IMR-90 (cell line): ENCODE measurements at regions not wholly inside any gene's neighbourhood (a gene's known extent, or its start where the extent isn't known, plus 50 kb on each side); places are given as distances from the start of the nearest gene placed in this dataset.

Experiments
- ATAC-seq: fragments of 200-7000 bp; cut with Tn5 transposase; 2 replicates; pipeline ENCODE4 v1.9.1; 2020; ENCODE audit warnings: low read depth, mild to moderate bottlenecking, moderate library complexity
- BruUV-seq: library from RNA; stranded (reverse); fragments of 400-500 nt; replicated peaks from 2 replicates; lab custom pipeline; 2021; lab: Mats Ljungman, UMichigan
- CTCF ChIA-PET: fragments of 300-600 bp; formaldehyde crosslinking; extraction: SDS; loops from one replicate; lab custom pipeline; 2021; ENCODE audit warnings: antibody characterized with exemption; lab: Yijun Ruan, JAX
- POLR2A ChIA-PET: fragments of 300-600 bp; sonication (Branson Sonifier 250); formaldehyde crosslinking; loops from one replicate; lab custom pipeline; 2022; ENCODE audit warnings: antibody characterized with exemption; ENCODE audit not compliant: unreplicated experiment; lab: Charles Lee
- DNase-seq: peaks from one replicate; pipeline ENCODE4 v3.0.0; 2013
- H2AFZ ChIP-seq: replicated peaks from 2 replicates; pipeline ENCODE3; 2013; ENCODE audit warnings: low read length, mild to moderate bottlenecking; ENCODE audit not compliant: poor library complexity
- H2AK5ac ChIP-seq: 2 replicates; pipeline ENCODE4 v1.6.1; 2013; ENCODE audit warnings: low read depth, low read length, inconsistent platforms
- H2AK9ac ChIP-seq: replicated peaks from 2 replicates; pipeline ENCODE3; 2013; ENCODE audit warnings: mild to moderate bottlenecking, low read depth, low read length, moderate library complexity; ENCODE audit not compliant: poor library complexity
- H2BK120ac ChIP-seq: 2 replicates; pipeline ENCODE4 v1.6.1; 2013; ENCODE audit warnings: low read depth, low read length, inconsistent platforms
- H2BK15ac ChIP-seq: 3 replicates; pipeline ENCODE4 v1.6.1; 2013; ENCODE audit warnings: low read depth, low read length, inconsistent platforms
- H2BK20ac ChIP-seq: 2 replicates; pipeline ENCODE4 v1.6.1; 2013; ENCODE audit warnings: low read depth, mild to moderate bottlenecking, inconsistent platforms, low read length, moderate library complexity
- H2BK5ac ChIP-seq: 2 replicates; pipeline ENCODE4 v1.6.1; 2013; ENCODE audit warnings: mild to moderate bottlenecking, low read depth, low read length, inconsistent platforms; ENCODE audit not compliant: poor library complexity, severe bottlenecking
- H3K14ac ChIP-seq: replicated peaks from 2 replicates; pipeline ENCODE4 v1.6.1; 2013; ENCODE audit warnings: low read depth, low read length, inconsistent platforms
- H3K18ac ChIP-seq: 2 replicates; pipeline ENCODE4 v1.6.1; 2013; ENCODE audit warnings: low read depth, low read length, control low read depth
- H3K23ac ChIP-seq: 2 replicates; pipeline ENCODE4 v1.6.1; 2013; ENCODE audit warnings: low read depth, low read length, inconsistent platforms
- H3K27ac ChIP-seq: 2 replicates; pipeline ENCODE4 v1.5.1; 2013; ENCODE audit warnings: mild to moderate bottlenecking, control low read depth, low read length; ENCODE audit not compliant: insufficient read depth
- H3K27me3 ChIP-seq: 2 replicates; pipeline ENCODE4 v1.6.1; 2013; ENCODE audit warnings: low read length; ENCODE audit not compliant: control insufficient read depth, insufficient read depth
- H3K36me3 ChIP-seq: 2 replicates; pipeline ENCODE4 v1.6.1; 2013; ENCODE audit warnings: low read length, mixed read lengths; ENCODE audit not compliant: control insufficient read depth, insufficient read depth
- H3K4ac ChIP-seq: 2 replicates; pipeline ENCODE4 v1.6.1; 2013; ENCODE audit warnings: low read depth, low read length, inconsistent platforms
- H3K4me1 ChIP-seq: 2 replicates; pipeline ENCODE4 v1.6.1; 2013; ENCODE audit warnings: low read length, mixed read lengths; ENCODE audit not compliant: control insufficient read depth, insufficient read depth
- H3K4me2 ChIP-seq: 2 replicates; pipeline ENCODE4 v1.6.1; 2013; ENCODE audit warnings: low read depth, mild to moderate bottlenecking, control low read depth, low read length, moderate library complexity
- H3K4me3 ChIP-seq: 2 replicates; pipeline ENCODE4 v1.5.1; 2013; ENCODE audit warnings: low read depth, mild to moderate bottlenecking, control low read depth, low read length, moderate library complexity; ENCODE audit not compliant: insufficient read depth
- H3K56ac ChIP-seq: 2 replicates; pipeline ENCODE4 v1.6.1; 2013; ENCODE audit warnings: low read length, inconsistent platforms; ENCODE audit not compliant: insufficient read depth; ENCODE audit errors: extremely low read depth
- H3K79me1 ChIP-seq, 2 experiments: 2 replicates each; pipeline ENCODE4 v1.6.1; 2013; ENCODE audit warnings: low read length in 2 of 2, inconsistent platforms in 1 of 2, low read depth in 1 of 2
- H3K9ac ChIP-seq: 2 replicates; pipeline ENCODE4 v1.6.1; 2013; ENCODE audit warnings: low read depth, low read length, control low read depth
- H3K9me1 ChIP-seq: 2 replicates; pipeline ENCODE4 v1.6.1; 2013; ENCODE audit warnings: low read length, inconsistent platforms; ENCODE audit not compliant: insufficient read depth
- H3K9me3 ChIP-seq: 2 replicates; pipeline ENCODE4 v1.6.1; 2013; ENCODE audit warnings: low read length; ENCODE audit not compliant: control insufficient read depth, insufficient read depth
- H4K20me1 ChIP-seq: 2 replicates; pipeline ENCODE4 v1.6.1; 2013; ENCODE audit warnings: low read length, inconsistent platforms; ENCODE audit not compliant: insufficient read depth
- H4K5ac ChIP-seq: 2 replicates; pipeline ENCODE4 v1.6.1; 2013; ENCODE audit warnings: mild to moderate bottlenecking, low read depth, low read length, control low read depth
- H4K8ac ChIP-seq, 2 experiments: 2 replicates each; pipeline ENCODE4 v1.6.1; 2013; ENCODE audit warnings: low read depth in 2 of 2, low read length in 2 of 2, control low read depth in 1 of 2, inconsistent platforms in 1 of 2
- H4K91ac ChIP-seq: 2 replicates; pipeline ENCODE4 v1.6.1; 2013; ENCODE audit warnings: low read depth, low read length, inconsistent platforms; ENCODE audit not compliant: insufficient read depth
- CHD1 ChIP-seq: IDR thresholded peaks from 2 replicates; pipeline ENCODE4 v1.6.1; 2012; ENCODE audit warnings: low read depth, low read length, improper control_type of control experiment
- CTCF ChIP-seq: conservative IDR thresholded peaks from 2 replicates; pipeline ENCODE4 v1.5.1; 2012; ENCODE audit warnings: mild to moderate bottlenecking, low read depth, low read length, improper control_type of control experiment
- FOS ChIP-seq: fragments of 150-350 bp; IDR thresholded peaks from 2 replicates; pipeline ENCODE4 v1.6.1; 2016; ENCODE audit warnings: low read depth, low read length
- MAFK ChIP-seq: IDR thresholded peaks from 2 replicates; pipeline ENCODE4 v1.6.1; 2012; ENCODE audit warnings: low read depth, low read length, improper control_type of control experiment
- MAZ ChIP-seq: IDR thresholded peaks from 2 replicates; pipeline ENCODE4 v1.6.1; 2012; ENCODE audit warnings: low read depth, mild to moderate bottlenecking, low read length, improper control_type of control experiment, moderate library complexity, borderline replicate concordance
- MXI1 ChIP-seq: IDR thresholded peaks from 2 replicates; pipeline ENCODE4 v1.6.1; 2012; ENCODE audit warnings: low read depth, mild to moderate bottlenecking, low read length, moderate library complexity, borderline replicate concordance
- POLR2A ChIP-seq: IDR thresholded peaks from 2 replicates; pipeline ENCODE4 v1.6.1; 2012; ENCODE audit warnings: mild to moderate bottlenecking, low read depth, low read length
- RAD21 ChIP-seq: IDR thresholded peaks from 2 replicates; pipeline ENCODE4 v1.6.1; 2012; ENCODE audit warnings: low read length, improper control_type of control experiment
- RCOR1 ChIP-seq: IDR thresholded peaks from 2 replicates; pipeline ENCODE4 v1.6.1; 2012; ENCODE audit warnings: mild to moderate bottlenecking, low read length, improper control_type of control experiment; ENCODE audit not compliant: insufficient replicate concordance
- WGBS, 2 experiments: methylation state at CpG; one replicate each; pipeline versions ENCODE4 v1.1.5 to v1.1.7; 2013; ENCODE audit warnings: missing lambda C conversion rate in 2 of 2; ENCODE audit not compliant: insufficient read length in 1 of 2; ENCODE audit errors: extremely low coverage in 2 of 2; 5-methylcytosine and 5-hydroxymethylcytosine counted together
- dilution Hi-C: fragments of 300-500 bp; cut with HindIII; formaldehyde crosslinking; loops from one replicate; pipeline ENCODE4 v1.14.3; 2018; ENCODE audit warnings: low sequenced_read_pairs; ENCODE audit not compliant: unreplicated experiment
- in situ Hi-C: fragments of 300-500 bp; cut with MboI; formaldehyde crosslinking; loops from 3 replicates; pipeline ENCODE4 v1.14.3; 2019; ENCODE audit warnings: low sequenced_read_pairs, inconsistent platforms, mixed read lengths
- intact Hi-C: fragments of 100-400 bp; cut with micrococcal nuclease; formaldehyde crosslinking; loops from 2 replicates; pipeline ENCODE4 v1.10.0; 2022

GRCh38 chr1:208405014-208405413 is 160.8 kb upstream of the PLXNA2 start:
- Histone ChIP-seq H3K9ac (no peak overlapping the region), H3K4me3 (no peak overlapping the region), H3K56ac (no peak overlapping the region), H2BK5ac (no peak overlapping the region), H2AK9ac (no peak overlapping the region), H3K18ac (no peak overlapping the region), H2BK20ac (no peak overlapping the region), H4K5ac (no peak overlapping the region), H3K4ac (no peak overlapping the region), H4K91ac (no peak overlapping the region), H2BK15ac (no peak overlapping the region), H2AK5ac (no peak overlapping the region), H3K36me3 (no peaks in the 10 kb centered on the region), H2BK120ac (no peak overlapping the region), H3K27ac (no peak overlapping the region), H2AFZ (no peak overlapping the region), H3K14ac (no peak overlapping the region), H3K79me1 (no peaks in the 10 kb centered on the region), H4K20me1 (no peaks in the 10 kb centered on the region), H3K27me3 (no peaks in the 10 kb centered on the region), H3K23ac (no peak overlapping the region), H3K9me1 (no peaks in the 10 kb centered on the region), H3K9me3 (peaks cover 2% of the 10 kb centered on the region; the same call in 1 of the 2 replicates), H3K4me2 (no peak overlapping the region), H4K8ac (no peak overlapping the region), H3K4me1 (no peaks in the 10 kb centered on the region)
- no peak for DNase-seq
- WGBS, 2 experiments: no CpG with 5 or more reads among the region's 2 CpGs
- intact Hi-C loops: no loop called here
- ATAC-seq: no peak
- dilution Hi-C loops: no loop called here
- in situ Hi-C loops: no loop called here
- ChIA-PET POLR2A (no interaction called here), CTCF (no interaction called here)
- no TSS peak for BruUV-seq
- TF ChIP-seq CHD1: no peak
- TF ChIP-seq FOS: no peak
- no peak for TF ChIP-seq CTCF
- no peak for TF ChIP-seq MAZ
- no peak for TF ChIP-seq RAD21
- TF ChIP-seq MAFK: no peak
- no peak for TF ChIP-seq RCOR1
- TF ChIP-seq MXI1: no peak
- TF ChIP-seq POLR2A: no peak
